AG04450 (cell line): ENCODE measurements at regions not wholly inside any gene's neighbourhood (a gene's known extent, or its start where the extent isn't known, plus 50 kb on each side); places are given as distances from the start of the nearest gene placed in this dataset.

Experiments
- CTCF ChIA-PET: fragments of 300-600, 350-600 bp; formaldehyde crosslinking; extraction: SDS; loops from one replicate; lab custom pipeline; 2022; ENCODE audit warnings: antibody characterized with exemption, inconsistent platforms; lab: Charles Lee
- POLR2A ChIA-PET: fragments of 350-600 bp; formaldehyde crosslinking; extraction: SDS; loops from one replicate; lab custom pipeline; 2021; ENCODE audit warnings: antibody characterized with exemption, inconsistent platforms; lab: Yijun Ruan, JAX
- DNase-seq: peaks from one replicate; pipeline ENCODE4 v3.0.0-alpha.2; 2011; ENCODE audit warnings: low read depth, low spot score
- H3K27ac ChIP-seq: one replicate; pipeline ENCODE4 v1.5.1; 2012; ENCODE audit warnings: low read depth, low read length, control low read depth
- H3K27me3 ChIP-seq: one replicate; pipeline ENCODE4 v1.6.0; 2012; ENCODE audit warnings: low read length; ENCODE audit not compliant: control insufficient read depth, insufficient read depth
- H3K4me3 ChIP-seq: 2 replicates; pipeline ENCODE4 v1.5.1; 2011; ENCODE audit warnings: mild to moderate bottlenecking, low read depth, low read length, control low read depth
- H3K9me3 ChIP-seq: 2 replicates; pipeline ENCODE4 v1.5.1; 2012; ENCODE audit warnings: low read length; ENCODE audit not compliant: control insufficient read depth, insufficient read depth
- CTCF ChIP-seq: IDR thresholded peaks from 2 replicates; pipeline ENCODE4 v1.5.1; 2011; ENCODE audit warnings: low read depth, low read length, control low read depth, inconsistent platforms

- TF ChIP-seq CTCF: no peak
- Histone ChIP-seq H3K9me3 (no peaks in the 10 kb centered on the region), H3K4me3 (no peak overlapping the region), H3K27ac (no peak overlapping the region), H3K27me3 (peaks cover 21% of the 10 kb centered on the region)
- ChIA-PET CTCF (no interaction called here), POLR2A (no interaction called here)
- DNase-seq: no peak
These were observed 99.2 kb downstream of the EDN3 start for GRCh38 chr20:59399426-59400099.

GRCh38 chr20:59400708-59401107 is 100.3 kb downstream of the EDN3 start:
- H3K27me3 ChIP-seq: peaks cover 26% of the 10 kb centered on the region
- TF ChIP-seq CTCF: no peak
- ChIA-PET CTCF (no interaction called here), POLR2A (no interaction called here)
- no peak overlapping the region for H3K27ac ChIP-seq
- no peaks in the 10 kb centered on the region for H3K9me3 ChIP-seq
- DNase-seq: no peak
- no peak overlapping the region for H3K4me3 ChIP-seq

- no peak for TF ChIP-seq CTCF
These were observed 102.3 kb downstream of the EDN3 start for GRCh38 chr20:59402681-59403080.

GRCh38 chr20:59403261-59403961 is 103.0 kb downstream of the EDN3 start:
- ChIA-PET CTCF (interaction anchor here (0.6 to 0.8 kb wide), 3 partner anchors 8 to 38 kb away, joined by 3 to 5 read pairs (median 3); no protein-coding TSS in a partner anchor), POLR2A (no interaction called here)
- no peaks in the 10 kb centered on the region for H3K9me3 ChIP-seq
- TF ChIP-seq CTCF: peak; percentile 60
- H3K27ac ChIP-seq: no peak overlapping the region
- no peak for DNase-seq
- H3K27me3 ChIP-seq: peaks cover 30% of the 10 kb centered on the region
- H3K4me3 ChIP-seq: no peak overlapping the region

More at GRCh38 chr20:59402681-59403080, 102.3 kb downstream of the EDN3 start:
- Histone ChIP-seq H3K27me3 (peaks cover 30% of the 10 kb centered on the region), H3K4me3 (no peak overlapping the region), H3K27ac (no peak overlapping the region), H3K9me3 (no peaks in the 10 kb centered on the region)
- no peak for DNase-seq
- ChIA-PET POLR2A (no interaction called here), CTCF (no interaction called here)

- H3K4me3 ChIP-seq: no peak overlapping the region
- H3K9me3 ChIP-seq: no peaks in the 10 kb centered on the region
- no peak for DNase-seq
- H3K27me3 ChIP-seq: peaks cover 30% of the 10 kb centered on the region
- no peak overlapping the region for H3K27ac ChIP-seq
- no peak for TF ChIP-seq CTCF
- ChIA-PET CTCF (interaction anchor here (0.6 to 0.8 kb wide), 3 partner anchors 9 to 39 kb away, joined by 3 to 5 read pairs (median 3); no protein-coding TSS in a partner anchor), POLR2A (no interaction called here)
These were observed 103.5 kb downstream of the EDN3 start for GRCh38 chr20:59403962-59404314.
